ENCODE measurements at regions not wholly inside any gene's neighbourhood (a gene's known extent, or its start where the extent isn't known, plus 50 kb on each side); places are given as distances from the start of the nearest gene placed in this dataset.
A peak's percentile ranks its signal among the peaks of the same experiment; 100 is the strongest.
"Not testable (repeated sequence)": the region's sequence is repeated elsewhere in the genome, so short reads cannot be mapped to it uniquely, and the experiment has no call there.

DNA sequence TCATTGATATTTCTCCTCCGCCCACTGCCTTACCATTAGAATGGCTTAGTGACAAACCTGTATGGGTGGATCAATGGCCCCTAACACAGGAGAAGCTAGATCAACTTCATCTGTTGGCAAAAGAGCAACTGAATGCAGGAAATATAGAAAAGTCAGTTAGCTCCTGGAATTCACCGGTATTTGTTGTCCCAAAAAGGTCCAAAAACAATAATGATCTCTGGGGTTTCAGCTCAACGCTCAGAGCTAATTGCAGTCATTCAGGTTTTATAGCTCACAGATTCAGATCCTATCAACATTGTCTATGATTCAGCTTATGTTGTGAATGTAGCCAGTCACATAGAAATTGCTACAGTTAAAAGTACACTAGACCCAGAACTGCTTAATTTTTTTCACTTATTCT is 124.0 kb upstream of the ZCCHC13 start:
- DNase-seq (ENCODE audit: low read depth), result no peak

DNA sequence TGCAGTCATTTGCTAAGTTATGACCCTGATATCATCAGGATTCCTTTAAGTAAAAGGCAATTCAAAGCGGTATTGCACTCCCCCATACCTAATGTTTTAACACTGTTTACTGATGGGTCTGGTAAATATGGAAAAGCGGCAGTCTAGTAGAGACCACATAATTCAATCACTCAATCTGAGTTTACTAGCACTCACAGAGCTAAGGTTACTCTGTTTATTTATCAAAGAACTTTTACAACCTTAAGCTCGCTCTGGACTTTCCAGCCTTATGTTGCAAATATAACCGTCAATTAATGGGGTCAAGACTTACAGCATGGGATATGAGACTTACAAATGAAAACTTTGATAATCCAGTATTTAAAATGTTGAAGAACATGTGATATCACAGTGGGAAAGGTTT is 124.5 kb upstream of the ZCCHC13 start:
- no peak for DNase-seq (ENCODE audit: low read depth)

DNA sequence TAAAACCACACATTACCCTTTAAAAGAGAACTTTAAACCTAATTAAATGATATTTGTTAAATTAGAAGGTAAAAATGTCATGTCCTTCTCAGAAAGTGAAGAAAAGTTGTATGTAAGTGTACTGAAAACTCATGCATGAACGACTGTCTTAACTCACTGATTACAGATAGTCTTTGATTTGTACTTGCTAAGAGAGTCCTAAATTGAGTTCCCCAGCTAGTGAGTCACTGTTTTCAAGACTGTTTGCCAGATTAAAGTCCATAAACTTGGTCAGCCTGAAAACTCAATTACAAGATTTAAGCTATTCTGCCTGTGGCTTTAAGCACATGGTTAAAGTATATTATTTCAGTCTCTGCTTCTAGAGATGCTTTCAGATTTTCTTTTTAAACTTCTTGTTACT is 124.9 kb upstream of the ZCCHC13 start:
- peak; percentile 33 for DNase-seq (ENCODE audit: low read depth)

DNA sequence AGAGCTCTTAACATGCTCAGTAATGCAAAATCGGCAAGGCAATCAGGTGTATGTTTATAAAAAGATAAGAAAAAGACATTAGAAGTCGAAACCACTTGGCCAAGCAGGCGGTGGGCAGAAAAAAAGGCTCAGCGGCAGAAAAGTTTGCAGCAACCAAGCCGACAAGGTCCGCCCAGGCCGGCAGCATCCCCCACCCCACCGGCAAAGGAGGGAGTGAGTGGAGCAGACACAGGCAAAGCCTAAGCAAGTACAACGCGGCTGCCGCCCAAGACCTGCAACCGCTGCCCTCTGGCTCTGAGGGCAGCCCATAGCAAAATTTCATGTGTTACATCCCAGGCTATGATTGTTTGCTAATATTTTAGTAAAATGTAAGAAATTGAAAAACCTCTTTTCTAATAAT is 125.4 kb upstream of the ZCCHC13 start:
- no peak for DNase-seq (ENCODE audit: low read depth)

DNA sequence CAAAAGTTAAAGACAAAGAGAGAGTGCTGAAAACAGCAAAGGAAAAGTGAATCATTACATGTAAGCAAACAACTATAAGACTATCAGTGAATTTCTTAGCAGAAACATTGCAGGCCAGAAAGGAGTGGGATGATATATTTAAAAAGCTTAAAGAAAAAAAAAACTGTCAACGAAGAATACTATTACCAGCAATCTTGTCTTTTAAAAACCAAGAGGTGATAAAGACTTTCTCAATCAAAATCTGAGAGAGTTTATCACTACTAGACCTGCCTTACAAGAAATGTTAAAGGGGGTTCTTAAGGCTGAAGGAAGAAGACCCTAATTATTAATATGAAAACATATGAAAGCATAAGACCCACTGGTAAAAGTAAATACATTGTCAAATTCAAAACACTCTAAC is 132.5 kb upstream of the ZCCHC13 start:
- no peak for DNase-seq (ENCODE audit: low read depth)

DNA sequence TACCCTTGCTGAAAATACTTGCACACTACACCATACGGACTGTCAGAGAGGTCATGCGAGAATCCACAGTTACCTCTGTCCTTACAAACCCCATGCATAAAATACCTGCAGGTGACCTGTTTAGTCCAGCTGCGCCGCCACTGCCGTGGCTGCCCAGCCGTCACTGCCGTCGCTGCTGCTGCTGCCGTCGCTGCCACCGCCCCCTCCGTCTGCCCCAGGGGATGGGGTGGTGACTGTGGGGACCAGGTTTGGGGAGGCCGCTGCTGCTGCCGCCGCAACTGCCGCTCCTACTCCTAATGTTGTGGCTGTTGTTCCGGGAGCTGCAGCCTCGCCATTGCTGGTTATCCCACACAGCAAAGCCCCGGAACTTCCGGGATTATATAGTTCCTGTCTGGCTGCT is 141.8 kb upstream of the ZCCHC13 start:
- DNase-seq (ENCODE audit: low read depth), result no peak

DNA sequence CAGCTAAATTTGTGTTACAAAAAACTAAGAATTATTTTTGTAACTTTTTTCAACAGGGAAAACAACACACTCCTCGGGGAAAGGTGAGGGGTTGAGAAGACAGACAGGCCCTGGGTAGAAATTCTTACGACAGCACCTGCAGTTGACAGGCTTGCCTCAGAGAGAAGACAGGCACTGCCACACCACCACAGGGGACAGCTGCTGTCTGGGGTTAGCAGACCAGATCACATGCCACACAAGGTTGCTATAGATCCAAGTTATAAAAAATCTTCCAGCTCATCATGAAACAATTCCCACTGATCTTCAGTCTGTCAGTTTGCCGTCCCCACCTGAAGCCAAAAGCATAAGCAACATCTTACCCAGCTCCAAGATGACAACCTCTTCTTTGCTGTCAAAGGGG is 143.2 kb upstream of the ZCCHC13 start:
- no peak for DNase-seq (ENCODE audit: low read depth)

DNA sequence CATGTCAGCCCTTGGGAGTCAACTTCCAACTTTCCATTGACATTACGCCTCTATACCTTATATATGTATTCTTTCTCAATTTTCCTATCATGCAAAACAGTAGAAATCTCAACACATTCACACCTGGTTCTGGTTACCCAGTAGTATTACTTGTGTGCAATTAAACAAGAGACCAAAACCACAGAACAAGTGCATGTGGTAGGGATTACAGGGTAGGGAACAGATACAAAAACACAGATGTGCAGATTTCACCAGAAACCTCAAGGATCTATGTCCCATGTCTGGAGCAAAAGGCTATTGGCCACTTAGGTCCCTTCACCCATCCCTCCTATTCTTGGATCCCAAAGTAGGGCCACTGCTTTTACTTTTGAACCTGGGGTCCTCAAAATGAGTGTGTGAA is 143.6 kb upstream of the ZCCHC13 start:
- peak; percentile 1 for DNase-seq (ENCODE audit: low read depth)

DNA sequence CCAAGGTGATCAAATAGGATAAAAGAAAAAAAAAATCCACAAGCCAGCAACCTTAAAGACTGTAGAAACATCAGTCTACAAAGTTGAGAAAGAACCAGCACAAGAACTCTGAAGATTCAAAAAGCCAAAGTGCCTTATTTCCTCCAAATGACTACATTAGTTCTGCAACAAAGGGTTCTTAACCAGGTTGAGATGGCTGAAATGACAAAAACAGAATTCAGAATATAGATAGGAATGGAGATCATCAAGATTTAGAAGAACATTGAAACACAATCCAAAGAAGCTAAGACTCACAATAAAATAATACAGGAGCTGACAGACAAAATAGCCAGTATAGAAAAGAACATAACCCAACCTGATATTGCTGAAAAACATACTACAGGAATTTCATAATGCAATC is 156.5 kb upstream of the ZCCHC13 start:
- no peak for DNase-seq (ENCODE audit: low read depth)

DNA sequence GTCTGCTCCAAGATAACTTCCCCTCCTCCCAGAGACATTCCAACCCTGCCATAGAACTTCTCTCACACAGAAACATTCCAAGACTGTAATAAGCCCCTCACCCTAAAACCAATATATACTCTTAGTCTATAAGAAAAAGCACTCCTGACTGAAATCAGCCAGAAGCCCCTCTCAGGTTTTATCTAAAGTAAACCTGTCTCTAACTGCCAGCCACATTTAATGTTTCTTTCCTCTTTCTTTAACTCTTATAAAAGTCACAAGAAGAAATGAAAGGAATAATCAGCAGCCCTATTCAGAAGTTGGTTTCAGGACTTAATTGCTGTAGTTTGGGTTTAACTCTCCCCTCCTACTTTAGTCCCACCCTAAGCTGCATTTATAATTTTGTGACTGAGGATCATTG is 165.0 kb upstream of the ZCCHC13 start:
- DNase-seq (ENCODE audit: low read depth), result no peak

DNA sequence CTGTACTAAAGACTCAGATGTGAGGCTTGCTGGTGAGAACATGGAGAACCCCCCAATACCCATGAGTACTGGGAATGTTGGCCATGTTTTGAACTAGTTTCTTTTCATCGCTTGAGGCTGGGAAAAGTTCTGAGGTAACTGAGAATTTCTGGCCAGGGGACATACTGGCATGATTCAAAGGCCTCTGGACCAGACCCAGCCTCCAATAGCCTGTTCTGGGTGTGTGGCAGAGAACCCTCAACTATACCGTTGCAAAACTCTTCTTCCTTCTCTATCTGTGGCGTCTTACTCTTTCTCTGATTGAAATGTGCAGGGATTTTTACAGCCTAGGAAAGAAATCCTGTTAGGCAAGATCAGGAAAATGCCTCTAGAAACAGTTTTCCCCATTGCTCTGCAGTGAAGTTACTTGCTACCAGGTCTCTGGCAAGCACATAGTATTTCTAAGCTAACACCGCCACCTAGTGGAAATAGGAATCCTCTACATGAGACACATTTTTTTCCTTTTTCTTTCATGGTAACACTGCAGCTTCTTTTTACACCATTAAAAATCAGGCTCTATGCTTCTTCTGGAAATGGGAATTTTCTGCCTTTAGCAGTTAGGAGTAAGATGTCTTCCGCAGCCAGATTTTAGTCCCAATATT is 170.7 kb upstream of the ZCCHC13 start:
- peak; percentile 61 for DNase-seq (ENCODE audit: low read depth)

DNA sequence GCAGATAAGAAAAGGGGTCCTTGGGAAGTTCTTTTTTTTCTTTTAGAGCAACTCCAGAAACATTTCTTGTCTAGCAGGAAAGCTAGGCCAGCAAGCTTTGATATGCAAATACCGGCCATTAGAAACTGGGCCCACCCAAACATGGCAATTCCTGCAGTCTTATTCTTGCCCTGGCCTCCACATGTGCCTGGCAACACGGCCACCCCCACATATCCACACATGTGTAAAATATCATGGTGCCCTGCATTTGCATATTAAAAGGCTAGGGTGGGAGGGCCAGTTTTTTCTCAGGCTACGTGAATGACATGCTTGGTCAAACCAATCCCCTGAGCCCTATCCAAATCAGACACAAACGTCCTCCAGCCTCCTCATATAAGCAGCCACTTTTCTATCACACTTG is 171.7 kb upstream of the ZCCHC13 start:
- DNase-seq (ENCODE audit: low read depth), result no peak

DNA sequence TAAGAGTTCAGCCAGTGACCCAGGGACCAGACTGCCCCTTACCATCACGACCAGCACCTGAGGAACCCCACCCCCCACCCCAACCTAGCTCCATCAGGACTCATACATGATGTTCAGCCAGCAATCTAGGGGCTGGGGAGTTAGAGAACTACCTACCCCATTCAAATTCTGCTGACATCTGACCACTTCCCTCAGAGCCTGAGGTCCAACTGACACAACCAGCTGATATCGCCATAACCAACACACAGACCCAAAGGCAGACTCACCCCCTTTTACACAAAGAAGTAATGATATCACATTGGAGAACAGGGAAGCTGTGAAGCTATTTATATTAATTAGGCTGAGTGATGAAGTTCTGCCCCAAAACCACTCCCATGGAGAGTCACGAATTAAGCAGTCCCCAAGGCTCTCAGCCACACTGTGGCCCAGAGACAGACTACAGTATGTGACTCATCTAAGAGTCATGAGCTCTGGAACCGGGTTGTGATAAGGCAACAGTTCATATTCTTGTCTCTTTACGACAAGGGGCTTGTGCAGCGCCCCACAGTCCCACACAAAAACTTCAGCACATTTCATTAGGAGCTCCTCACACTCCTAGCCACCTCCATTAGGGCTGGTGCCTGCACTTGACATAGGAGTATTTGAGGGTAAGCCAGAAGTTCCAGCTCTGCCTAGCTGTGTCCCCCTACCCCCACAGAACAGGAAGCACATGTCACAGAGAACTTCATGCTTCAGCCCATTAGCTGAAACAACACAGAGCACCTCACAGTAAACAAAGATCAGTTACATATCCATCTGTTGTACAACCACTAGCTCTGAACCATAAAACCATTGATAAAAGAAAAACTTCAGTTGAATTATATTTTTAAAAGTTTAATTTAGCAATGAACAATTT is 184.7 kb upstream of the ZCCHC13 start:
- peak; percentile 4 for DNase-seq (ENCODE audit: low read depth)

DNA sequence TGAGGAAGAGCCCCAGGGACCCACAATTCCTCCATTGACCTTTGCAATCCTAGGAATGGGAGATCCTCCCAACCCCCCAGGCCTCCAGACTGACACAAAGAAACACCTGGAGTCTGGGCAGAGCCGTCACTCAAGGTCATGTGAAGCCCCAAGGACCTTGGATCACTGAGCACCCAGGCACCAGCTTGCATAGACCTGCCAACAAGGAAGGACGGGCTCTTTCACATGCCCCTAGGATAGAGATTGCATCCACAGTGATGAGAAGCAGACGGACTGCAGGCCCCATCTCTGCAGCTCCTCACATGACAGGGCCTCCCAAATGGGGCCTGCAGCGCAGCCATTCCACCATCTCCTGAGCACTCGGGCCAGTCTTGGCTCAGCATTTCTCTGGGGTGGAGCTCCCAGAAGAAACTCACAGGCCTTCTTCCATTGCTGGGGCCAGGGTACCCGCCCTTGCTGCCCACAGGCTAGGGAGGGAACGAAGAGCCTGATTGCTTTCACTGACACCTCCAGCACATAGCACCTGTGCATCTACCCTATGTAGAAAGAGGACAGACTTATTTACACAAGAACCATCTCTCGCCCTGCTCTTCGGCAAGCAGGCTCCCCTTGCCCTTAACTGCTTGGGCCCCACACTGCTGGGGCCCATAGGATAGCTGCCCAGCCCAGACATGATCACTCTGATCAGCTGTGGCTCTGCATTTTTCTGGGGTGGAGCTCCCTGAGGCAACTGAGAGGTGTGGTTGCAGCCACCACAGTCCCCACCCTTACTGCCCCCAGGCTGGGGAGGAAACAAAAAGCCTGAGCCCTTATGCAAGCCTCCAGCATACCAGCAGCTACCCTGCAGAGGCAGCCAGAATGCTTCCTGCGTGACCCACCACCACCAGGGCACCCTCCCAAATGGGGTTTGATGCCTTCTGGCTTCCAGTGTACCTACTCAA is 185.7 kb upstream of the ZCCHC13 start:
- no peak for DNase-seq (ENCODE audit: low read depth)

DNA sequence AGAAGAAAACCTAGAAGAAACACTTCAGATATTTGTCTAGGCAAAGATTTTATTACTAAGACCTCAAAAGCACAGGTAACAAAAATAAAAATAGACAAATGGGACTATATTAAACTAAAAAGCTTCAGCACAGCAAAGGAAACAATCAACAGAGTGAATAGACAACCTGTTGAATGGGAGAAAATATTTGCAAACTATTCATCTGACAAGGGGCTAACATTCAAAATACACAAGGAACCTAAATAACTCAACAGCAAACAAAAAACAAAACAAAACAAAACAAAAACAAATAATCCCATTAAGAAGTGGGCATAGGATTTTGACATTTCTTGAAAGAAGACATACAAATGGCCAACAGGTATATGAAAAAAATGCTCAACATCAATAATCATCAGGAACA is 192.7 kb upstream of the ZCCHC13 start:
- no peak for DNase-seq (ENCODE audit: low read depth)

DNA sequence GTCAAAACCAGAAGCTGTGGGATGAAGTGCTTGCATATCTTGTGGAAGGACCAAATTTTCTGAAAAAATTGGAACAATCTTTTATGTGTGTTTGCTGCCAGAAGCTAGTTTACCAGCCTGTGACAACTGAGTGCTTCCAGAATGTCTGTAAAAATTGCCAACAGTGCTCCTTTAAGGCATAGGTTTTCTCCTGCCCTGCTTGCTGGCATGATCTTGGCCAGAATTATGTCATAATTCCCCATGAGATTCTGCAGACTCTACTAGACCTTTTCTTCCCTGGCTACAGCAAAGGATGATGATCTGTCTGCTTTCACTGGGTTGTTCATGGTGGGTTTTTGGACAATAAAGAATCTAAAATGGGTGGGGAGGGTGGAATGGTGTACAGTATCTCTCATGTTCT is 196.3 kb upstream of the ZCCHC13 start:
- DNase-seq (ENCODE audit: low read depth), result no peak

DNA sequence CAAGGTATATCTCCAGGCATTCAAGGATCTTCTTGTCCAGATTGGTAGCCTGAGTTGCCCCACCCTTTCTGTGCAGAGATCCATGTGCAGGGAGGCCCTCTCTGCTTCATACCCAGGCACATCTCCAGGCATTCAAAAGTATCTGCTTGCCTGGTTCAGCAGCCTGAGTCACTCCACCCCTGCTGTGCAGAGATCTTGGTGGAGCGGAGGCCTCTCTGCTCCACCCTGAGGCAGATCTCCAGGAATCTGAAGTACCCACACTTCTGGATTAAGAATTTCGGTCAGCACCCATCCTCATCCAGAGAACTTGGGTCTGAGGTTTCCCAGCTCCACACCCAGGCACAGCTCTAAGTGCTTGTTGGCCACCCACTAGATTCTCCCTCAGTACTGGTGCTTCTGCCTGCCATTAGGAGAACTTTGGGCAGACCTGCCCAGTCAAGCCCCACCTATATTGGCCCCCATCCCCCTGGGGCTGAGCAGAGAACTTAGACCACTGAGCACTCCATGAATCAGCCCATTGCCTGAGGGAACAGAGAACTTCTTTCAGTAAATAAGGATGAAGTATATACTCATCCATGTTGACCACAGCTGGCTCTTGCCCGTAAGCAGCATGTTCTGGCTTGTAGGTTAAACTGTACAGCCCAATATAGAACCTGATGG is 199.5 kb upstream of the ZCCHC13 start:
- DNase-seq (ENCODE audit: low read depth), result no peak

DNA sequence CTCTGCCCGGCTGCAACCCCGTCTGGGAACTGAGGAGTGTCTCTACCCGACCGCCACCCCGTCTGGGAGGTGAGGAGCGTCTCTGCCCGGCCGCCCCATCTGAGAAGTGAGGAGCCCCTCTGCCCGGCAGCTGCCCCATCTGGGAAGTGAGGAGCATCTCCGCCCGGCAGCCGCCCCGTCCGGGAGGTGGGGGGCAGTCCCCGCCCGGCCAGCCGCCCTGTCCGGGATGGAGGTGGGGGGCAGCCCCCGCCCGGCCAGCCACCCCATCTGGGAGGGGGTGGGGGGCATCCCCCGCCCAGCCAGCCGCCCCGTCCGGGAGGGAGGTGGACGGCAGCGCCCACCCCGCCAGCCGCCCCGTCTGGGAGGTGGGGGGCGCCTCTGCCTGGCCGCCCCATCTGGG is 205.6 kb upstream of the ZCCHC13 start:
- not testable (repeated sequence) for DNase-seq (ENCODE audit: low read depth)

DNA sequence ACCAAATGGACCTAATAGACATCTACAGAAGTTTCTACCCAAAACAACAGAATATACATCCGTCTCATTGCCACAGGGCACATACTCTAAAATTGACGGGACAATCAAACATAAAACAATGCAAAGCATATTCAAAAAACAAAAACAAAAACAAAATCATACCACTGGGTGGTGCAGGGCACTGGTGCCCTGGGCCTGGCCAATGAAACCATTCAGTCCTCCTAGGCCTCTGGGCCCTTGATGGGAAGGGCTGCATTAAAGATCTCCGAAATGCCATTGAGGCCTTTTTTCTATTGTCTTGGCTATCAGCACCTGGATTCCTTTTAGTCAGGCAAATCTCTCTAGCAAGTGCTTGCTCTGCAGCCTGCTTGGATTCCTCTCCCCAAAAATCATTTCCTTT is 213.9 kb upstream of the ZCCHC13 start:
- no peak for DNase-seq (ENCODE audit: low read depth)

DNA sequence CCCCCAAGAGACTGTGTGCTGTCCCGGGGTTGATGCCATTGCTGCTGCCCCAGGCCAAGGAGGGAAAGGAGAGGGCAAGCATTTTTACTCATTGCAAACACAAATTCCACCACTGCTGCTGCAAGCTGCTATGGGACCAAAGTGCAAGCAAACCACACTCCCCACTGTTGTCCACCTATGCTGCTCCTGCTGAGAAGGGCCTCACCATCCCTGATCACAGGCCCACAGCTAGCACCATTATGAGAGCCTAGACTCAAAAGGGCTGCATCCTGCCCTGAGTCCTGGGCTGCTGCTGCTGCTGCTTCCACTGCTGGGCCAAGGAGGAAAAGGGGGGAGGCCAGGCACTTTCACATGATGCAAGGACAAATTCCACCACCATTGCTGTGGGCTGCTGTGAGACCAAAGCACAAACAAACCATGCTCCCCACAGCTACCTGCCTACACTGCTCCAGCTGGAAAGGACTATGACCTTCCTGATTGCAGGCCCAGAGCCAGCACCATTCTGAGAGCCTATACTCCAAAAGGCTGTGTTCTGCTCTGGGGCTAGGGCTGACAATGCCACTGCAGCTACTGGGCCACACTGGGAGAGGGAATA is 218.2 kb upstream of the ZCCHC13 start:
- DNase-seq (ENCODE audit: low read depth), result no peak

DNA sequence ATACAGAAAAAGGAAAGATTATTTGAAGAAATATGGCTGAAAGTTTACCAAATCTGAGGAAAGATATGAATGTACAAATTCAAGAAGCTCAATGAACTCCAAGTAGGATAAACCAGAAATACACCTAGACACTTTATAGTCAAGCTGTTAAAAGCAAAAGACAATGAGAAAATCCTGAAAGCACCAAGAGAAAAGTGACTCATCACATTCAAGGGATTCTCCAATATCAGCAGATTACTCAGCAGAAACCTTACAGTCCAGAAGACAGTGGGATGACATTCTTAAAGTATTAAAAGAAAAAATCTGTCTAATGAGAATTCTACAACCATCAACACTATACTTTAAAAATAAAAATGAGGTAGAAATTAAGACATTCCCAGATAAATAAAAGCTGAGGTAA is 223.8 kb upstream of the ZCCHC13 start:
- no peak for DNase-seq (ENCODE audit: low read depth)
